WTC11 (cell line): ENCODE measurements at regions not wholly inside any gene's neighbourhood (a gene's known extent, or its start where the extent isn't known, plus 50 kb on each side); places are given as distances from the start of the nearest gene placed in this dataset.

Source experiments
- ATAC-seq: fragments of 200-7000 bp; cut with Tn5 transposase; 2 replicates; pipeline ENCODE4 v1.10.0; 2021; ENCODE audit warnings: mild to moderate bottlenecking, moderate library complexity
- CTCF ChIA-PET: fragments of 300-600 bp; sonication (Branson Sonifier 250); formaldehyde crosslinking; loops from one replicate; lab custom pipeline; 2021; ENCODE audit warnings: antibody characterized with exemption; lab: Charles Lee
- POLR2A ChIA-PET: fragments of 350-600 bp; sonication (Branson Sonifier 250); formaldehyde crosslinking; loops from one replicate; lab custom pipeline; 2021; ENCODE audit warnings: antibody characterized with exemption; lab: Charles Lee
- DNase-seq: peaks from one replicate; pipeline ENCODE4 v3.0.0; 2021; ENCODE audit warnings: low spot score
- H3K27ac Mint-ChIP-seq: 2 replicates; pipeline ENCODE4 v1.8.0; 2021; ENCODE audit warnings: mixed read lengths
- H3K27me3 Mint-ChIP-seq: 2 replicates; pipeline ENCODE4 v1.8.0; 2021; ENCODE audit warnings: low read depth, mild to moderate bottlenecking, moderate library complexity, mixed read lengths
- H3K36me3 Mint-ChIP-seq: 2 replicates; pipeline ENCODE4 v1.8.0; 2021; ENCODE audit warnings: mixed read lengths
- H3K4me1 Mint-ChIP-seq: 2 replicates; pipeline ENCODE4 v1.8.0; 2022; ENCODE audit warnings: mixed read lengths
- H3K4me3 Mint-ChIP-seq: 2 replicates; pipeline ENCODE4 v1.8.0; 2021; ENCODE audit warnings: mild to moderate bottlenecking, moderate library complexity, mixed read lengths
- H3K9me3 Mint-ChIP-seq: 2 replicates; pipeline ENCODE4 v1.8.0; 2021; ENCODE audit warnings: mixed read lengths
- ATF1 ChIP-seq: sonication (generic); formaldehyde crosslinking; IDR thresholded peaks from 2 replicates; pipeline ENCODE4 v1.8.1; 2023; ENCODE audit warnings: mild to moderate bottlenecking, moderate library complexity, missing genetic modification reagents
- CBFB ChIP-seq: sonication (generic); formaldehyde crosslinking; IDR thresholded peaks from 2 replicates; pipeline ENCODE4 v1.8.1; 2022; ENCODE audit warnings: mild to moderate bottlenecking, low read depth, missing genetic modification reagents
- CDX4 ChIP-seq: fragments of 250-450 bp; sonication (Bioruptor Pico); IDR thresholded peaks from 2 replicates; pipeline ENCODE4 v1.9.0; 2021; ENCODE audit warnings: moderate library complexity, mild to moderate bottlenecking, inconsistent platforms, borderline replicate concordance
- ERG ChIP-seq: fragments of 250-450 bp; sonication (Bioruptor Pico); IDR thresholded peaks from 2 replicates; pipeline ENCODE4 v1.8.0; 2021; ENCODE audit warnings: mild to moderate bottlenecking
- JUN ChIP-seq: sonication (generic); formaldehyde crosslinking; IDR thresholded peaks from 2 replicates; pipeline ENCODE4 v1.8.0; 2023; ENCODE audit warnings: mild to moderate bottlenecking, missing genetic modification reagents
- NR1H2 ChIP-seq: sonication (generic); formaldehyde crosslinking; IDR thresholded peaks from 2 replicates; pipeline ENCODE4 v1.9.0; 2021; ENCODE audit warnings: mild to moderate bottlenecking, moderate library complexity, missing genetic modification reagents
- STAT6 ChIP-seq: sonication (generic); formaldehyde crosslinking; conservative IDR thresholded peaks from 2 replicates; pipeline ENCODE4 v1.8.1; 2023; ENCODE audit warnings: mild to moderate bottlenecking, low read depth, missing genetic modification reagents, moderate library complexity
- ZNF219 ChIP-seq: sonication (generic); formaldehyde crosslinking; IDR thresholded peaks from 2 replicates; pipeline ENCODE4 v1.8.0; 2023; ENCODE audit warnings: missing genetic modification reagents, mild to moderate bottlenecking, borderline replicate concordance
- ZNF263 ChIP-seq: sonication (generic); formaldehyde crosslinking; IDR thresholded peaks from 2 replicates; pipeline ENCODE4 v1.8.1; 2022; ENCODE audit warnings: low read depth, mild to moderate bottlenecking, moderate library complexity, missing genetic modification reagents
- ZNF281 ChIP-seq: sonication (generic); formaldehyde crosslinking; IDR thresholded peaks from 2 replicates; pipeline ENCODE4 v1.8.0; 2023; ENCODE audit warnings: mild to moderate bottlenecking, missing genetic modification reagents
- ZNF396 ChIP-seq: fragments of 250-450 bp; sonication (Bioruptor Pico); IDR thresholded peaks from 2 replicates; pipeline ENCODE4 v1.8.0; 2021; ENCODE audit warnings: mild to moderate bottlenecking, moderate library complexity, borderline replicate concordance
- ZNF532 ChIP-seq: fragments of 250-450 bp; sonication (Bioruptor Pico); IDR thresholded peaks from 2 replicates; pipeline ENCODE4 v1.9.0; 2021; ENCODE audit warnings: mild to moderate bottlenecking, borderline replicate concordance

- TF ChIP-seq STAT6 (no peak), ZNF263 (no peak), ATF1 (CRISPR knock-in tag) (no peak)
Observed at GRCh38 chr2:7825591-7826312, 856.1 kb upstream of the ID2 start (continued).

GRCh38 chr2:7826656-7827055, 855.2 kb upstream of the ID2 start:
- Mint-ChIP-seq H3K9me3 (peaks cover 9% of the 10 kb centered on the region), H3K4me3 (no peak overlapping the region), H3K27ac (no peak overlapping the region), H3K4me1 (peaks cover 11% of the 10 kb centered on the region), H3K36me3 (no peaks in the 10 kb centered on the region), H3K27me3 (no peaks in the 10 kb centered on the region)
- CTCF ChIA-PET = no interaction called here
- DNase-seq (no peak), ATAC-seq (no peak)
- POLR2A ChIA-PET = no interaction called here
- TF ChIP-seq CBFB (no peak), CDX4 (no peak), JUN (CRISPR knock-in tag) (no peak), NR1H2 (CRISPR knock-in tag) (no peak), ZNF532 (CRISPR knock-in tag) (no peak)

GRCh38 chr2:7829241-7829640, 852.6 kb upstream of the ID2 start:
- no peak for DNase-seq
- ChIA-PET POLR2A (no interaction called here), CTCF (no interaction called here)
- peaks cover 10% of the 10 kb centered on the region for H3K4me1 Mint-ChIP-seq
- no peak overlapping the region for H3K27ac Mint-ChIP-seq
- no peaks in the 10 kb centered on the region for H3K36me3 Mint-ChIP-seq
- no peak overlapping the region for H3K4me3 Mint-ChIP-seq
- no peaks in the 10 kb centered on the region for H3K27me3 Mint-ChIP-seq
- ATAC-seq = no peak
- peaks cover 9% of the 10 kb centered on the region for H3K9me3 Mint-ChIP-seq
- TF ChIP-seq ATF1 (CRISPR knock-in tag) (no peak), CBFB (no peak), STAT6 (no peak), ZNF532 (CRISPR knock-in tag) (no peak), ZNF219 (CRISPR knock-in tag) (no peak), ZNF396 (CRISPR knock-in tag) (no peak), ZNF281 (no peak), ERG (no peak)
